HEK293 (cell line): ENCODE measurements at regions not wholly inside any gene's neighbourhood (a gene's known extent, or its start where the extent isn't known, plus 50 kb on each side); places are given as distances from the start of the nearest gene placed in this dataset.
"Not testable (repeated sequence)": the region's sequence is repeated elsewhere in the genome, so short reads cannot be mapped to it uniquely, and the experiment has no call there.

Source experiments
- CTCF ChIA-PET: fragments of 350-600 bp; formaldehyde crosslinking; extraction: SDS; loops from one replicate; lab custom pipeline; 2021; ENCODE audit warnings: antibody characterized with exemption; lab: Yijun Ruan, JAX
- POLR2A ChIA-PET: fragments of 300-600 bp; formaldehyde crosslinking; extraction: SDS; loops from one replicate; lab custom pipeline; 2020; ENCODE audit warnings: antibody characterized with exemption, inconsistent platforms; lab: Yijun Ruan, JAX
- H3K27ac ChIP-seq: fragments of 200-500 bp; sonication (Bioruptor generic); 2 replicates; pipeline ENCODE4 v1.5.1; 2014; ENCODE audit warnings: low read depth, low read length, control low read depth, inconsistent platforms; ENCODE audit errors: extremely low read depth
- H3K36me3 ChIP-seq, 2 experiments: fragments of 200-500 bp in 1 of 2; sonication (Bioruptor generic) in 1 of 2; 1 replicate in 1 of 2; 2 replicates in 1 of 2; pipeline ENCODE4 v1.5.1; 2014 to 2017; ENCODE audit warnings: inconsistent platforms in 2 of 2, low read length in 2 of 2; ENCODE audit not compliant: control insufficient read depth in 2 of 2, insufficient read depth in 1 of 2
- H3K4me1 ChIP-seq: fragments of 200-500 bp; sonication (Bioruptor generic); 2 replicates; pipeline ENCODE4 v1.5.1; 2014; ENCODE audit warnings: mild to moderate bottlenecking, low read length, inconsistent platforms; ENCODE audit not compliant: control insufficient read depth, insufficient read depth
- H3K4me3 ChIP-seq: 2 replicates; pipeline ENCODE4 v1.5.1; 2011; ENCODE audit warnings: low read depth, mild to moderate bottlenecking, control low read depth, low read length, moderate library complexity
- H3K9me3 ChIP-seq: fragments of 200-500 bp; sonication (Bioruptor generic); 2 replicates; pipeline ENCODE4 v1.5.1; 2014; ENCODE audit warnings: low read depth, low read length, inconsistent platforms; ENCODE audit not compliant: control insufficient read depth, insufficient read depth
- GFI1B ChIP-seq: fragments of 450-650 bp; formaldehyde crosslinking; IDR thresholded peaks from 2 replicates; pipeline ENCODE4 v1.5.1; 2016; ENCODE audit warnings: missing biosample characterization, missing genetic modification characterization
- KLF8 ChIP-seq: fragments of 450-650 bp; formaldehyde crosslinking; IDR thresholded peaks from 2 replicates; pipeline ENCODE4 v1.5.1; 2016; ENCODE audit warnings: missing biosample characterization, missing genetic modification characterization
- KLF9 ChIP-seq: fragments of 450-650 bp; formaldehyde crosslinking; IDR thresholded peaks from 2 replicates; pipeline ENCODE4 v1.5.1; 2016; ENCODE audit warnings: missing biosample characterization, missing genetic modification characterization, low read depth
- MZF1 ChIP-seq: fragments of 450-650 bp; formaldehyde crosslinking; IDR thresholded peaks from 2 replicates; pipeline ENCODE4 v1.5.1; 2017; ENCODE audit warnings: missing biosample characterization, missing genetic modification characterization, borderline replicate concordance
- SALL2 ChIP-seq: fragments of 450-650 bp; formaldehyde crosslinking; IDR thresholded peaks from 2 replicates; pipeline ENCODE4 v1.5.0; 2017; ENCODE audit warnings: missing biosample characterization, mild to moderate bottlenecking, missing genetic modification characterization, borderline replicate concordance
- SP3 ChIP-seq: fragments of 450-650 bp; formaldehyde crosslinking; IDR thresholded peaks from 2 replicates; pipeline ENCODE4 v1.5.1; 2016; ENCODE audit warnings: missing biosample characterization, missing genetic modification characterization
- YY2 ChIP-seq: fragments of 450-650 bp; formaldehyde crosslinking; IDR thresholded peaks from 2 replicates; pipeline ENCODE4 v1.5.1; 2016; ENCODE audit warnings: missing biosample characterization, missing genetic modification characterization
- ZBTB20 ChIP-seq: fragments of 450-650 bp; formaldehyde crosslinking; IDR thresholded peaks from 2 replicates; pipeline ENCODE4 v1.5.1; 2016; ENCODE audit warnings: missing biosample characterization, missing genetic modification characterization
- ZBTB48 ChIP-seq: fragments of 450-650 bp; formaldehyde crosslinking; IDR thresholded peaks from 2 replicates; pipeline ENCODE4 v1.5.1; 2016; ENCODE audit warnings: missing biosample characterization, missing genetic modification characterization
- ZFHX2 ChIP-seq: fragments of 450-650 bp; formaldehyde crosslinking; conservative IDR thresholded peaks from 2 replicates; pipeline ENCODE4 v1.5.1; 2016; ENCODE audit warnings: missing biosample characterization, missing genetic modification characterization
- ZFP3 ChIP-seq: fragments of 450-650 bp; formaldehyde crosslinking; IDR thresholded peaks from 2 replicates; pipeline ENCODE4 v1.5.1; 2016; ENCODE audit warnings: low read depth, missing biosample characterization, missing genetic modification characterization
- ZNF10 ChIP-seq: fragments of 450-650 bp; formaldehyde crosslinking; IDR thresholded peaks from 2 replicates; pipeline ENCODE4 v1.5.1; 2017; ENCODE audit warnings: missing biosample characterization, missing genetic modification characterization
- ZNF121 ChIP-seq: fragments of 450-650 bp; formaldehyde crosslinking; IDR thresholded peaks from 2 replicates; pipeline ENCODE4 v1.5.1; 2016; ENCODE audit warnings: missing biosample characterization, missing genetic modification characterization
- ZNF157 ChIP-seq: fragments of 450-650 bp; formaldehyde crosslinking; IDR thresholded peaks from 2 replicates; pipeline ENCODE4 v1.5.1; 2016; ENCODE audit warnings: missing biosample characterization, missing genetic modification characterization
- ZNF19 ChIP-seq: fragments of 450-650 bp; formaldehyde crosslinking; IDR thresholded peaks from 2 replicates; pipeline ENCODE4; 2016; ENCODE audit warnings: missing biosample characterization, missing genetic modification characterization, low read depth
- ZNF221 ChIP-seq: fragments of 450-650 bp; formaldehyde crosslinking; IDR thresholded peaks from 2 replicates; pipeline ENCODE4 v1.5.1; 2017; ENCODE audit warnings: missing biosample characterization, missing genetic modification characterization, borderline replicate concordance
- ZNF501 ChIP-seq: fragments of 450-650 bp; formaldehyde crosslinking; IDR thresholded peaks from 2 replicates; pipeline ENCODE4 v1.5.1; 2016; ENCODE audit warnings: missing biosample characterization, missing genetic modification characterization
- ZNF548 ChIP-seq: fragments of 450-650 bp; formaldehyde crosslinking; IDR thresholded peaks from 2 replicates; pipeline ENCODE4 v1.5.1; 2016; ENCODE audit warnings: missing biosample characterization, missing genetic modification characterization
- ZNF585B ChIP-seq: fragments of 450-650 bp; formaldehyde crosslinking; IDR thresholded peaks from 2 replicates; pipeline ENCODE4 v1.5.1; 2016; ENCODE audit warnings: missing biosample characterization, missing genetic modification characterization
- ZNF621 ChIP-seq: fragments of 450-650 bp; formaldehyde crosslinking; IDR thresholded peaks from 2 replicates; pipeline ENCODE4 v1.5.1; 2017; ENCODE audit warnings: missing biosample characterization, missing genetic modification characterization
- ZNF624 ChIP-seq: fragments of 450-650 bp; formaldehyde crosslinking; IDR thresholded peaks from 2 replicates; pipeline ENCODE4 v1.5.1; 2017; ENCODE audit warnings: missing biosample characterization, missing genetic modification characterization
- ZNF626 ChIP-seq: fragments of 450-650 bp; sonication (Bioruptor Pico); formaldehyde crosslinking; IDR thresholded peaks from 2 replicates; pipeline ENCODE4 v1.5.1; 2018; ENCODE audit warnings: missing biosample characterization, missing genetic modification characterization, inconsistent platforms
- ZNF76 ChIP-seq: fragments of 450-650 bp; formaldehyde crosslinking; IDR thresholded peaks from 2 replicates; pipeline ENCODE4; 2016; ENCODE audit warnings: low read depth, missing biosample characterization, missing genetic modification characterization, borderline replicate concordance
- ZNF768 ChIP-seq: fragments of 450-650 bp; formaldehyde crosslinking; IDR thresholded peaks from 2 replicates; pipeline ENCODE4 v1.5.1; 2018; ENCODE audit warnings: missing biosample characterization, mild to moderate bottlenecking, missing genetic modification characterization
- ZNF777 ChIP-seq: fragments of 450-650 bp; formaldehyde crosslinking; IDR thresholded peaks from 2 replicates; pipeline ENCODE4 v1.5.1; 2017; ENCODE audit warnings: missing biosample characterization, missing genetic modification characterization, borderline replicate concordance
- ZNF837 ChIP-seq: fragments of 450-650 bp; formaldehyde crosslinking; IDR thresholded peaks from 2 replicates; pipeline ENCODE4 v1.5.1; 2016; ENCODE audit warnings: missing biosample characterization, missing genetic modification characterization
- TF ChIP-seq, protein P1 (sequence below): fragments of 450-650 bp; formaldehyde crosslinking; IDR thresholded peaks from 2 replicates; pipeline ENCODE4 v1.5.1; 2016; ENCODE audit warnings: missing biosample characterization, missing genetic modification characterization
- TF ChIP-seq, protein P2 (sequence below): IDR thresholded peaks from 2 replicates; pipeline ENCODE4 v1.6.1; 2011; ENCODE audit warnings: mild to moderate bottlenecking, low read depth, low read length, borderline replicate concordance
- TF ChIP-seq, protein P3 (sequence below): fragments of 450-650 bp; formaldehyde crosslinking; IDR thresholded peaks from 2 replicates; pipeline ENCODE4 v1.5.1; 2016; ENCODE audit warnings: missing biosample characterization, missing genetic modification characterization

DNA sequence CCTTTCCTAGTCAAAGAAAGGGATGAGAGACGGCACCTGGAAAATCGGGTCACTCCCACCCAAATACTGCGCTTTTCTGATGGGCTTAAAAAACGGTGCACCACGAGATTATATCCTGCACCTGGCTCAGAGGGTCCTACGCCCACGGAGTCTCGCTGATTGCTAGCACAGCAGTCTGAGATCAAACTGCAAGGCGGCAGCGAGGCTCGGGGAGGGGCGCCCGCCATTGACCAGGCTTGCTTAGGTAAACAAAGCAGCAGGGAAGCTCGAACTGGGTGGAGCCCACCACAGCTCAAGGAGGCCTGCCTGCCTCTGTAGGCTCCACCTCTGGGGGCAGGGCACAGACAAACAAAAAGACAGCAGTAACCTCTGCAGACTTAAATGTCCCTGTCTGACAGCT lies 309.9 kb downstream of the KIF20B start:
- H3K36me3 ChIP-seq, CTCF ChIA-PET, H3K4me3 ChIP-seq, H3K4me1 ChIP-seq, H3K27ac ChIP-seq, H3K9me3 ChIP-seq: not testable (repeated sequence)
- peak; percentile 39; the same call in 1 of the 2 replicates for TF ChIP-seq ZBTB48 (tag by site-specific recombination)
- TF ChIP-seq, all 188 proteins: peak for 1; not testable (repeated sequence) for 187
- POLR2A ChIA-PET: not testable (repeated sequence)

DNA sequence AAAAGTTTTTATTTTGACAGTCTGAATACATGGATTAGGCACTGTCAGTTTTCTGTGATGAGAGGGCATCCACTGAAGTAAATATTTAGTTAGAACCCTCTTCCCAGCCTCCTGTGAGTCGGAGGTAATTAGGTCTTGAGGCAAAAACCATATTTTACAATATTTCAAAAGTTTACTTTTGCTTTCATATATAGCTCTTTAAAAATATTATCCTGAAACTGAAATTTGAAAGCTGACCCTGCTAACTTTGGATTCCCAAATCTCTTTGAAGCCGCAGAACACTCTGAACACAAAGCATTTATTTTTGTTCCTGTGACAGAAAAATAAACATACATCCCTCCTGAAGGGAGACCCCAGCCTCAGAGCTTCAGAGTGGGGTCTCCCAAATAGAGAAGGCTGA lies 317.4 kb downstream of the KIF20B start:
- POLR2A ChIA-PET: no interaction called here
- CTCF ChIA-PET: no interaction called here
- no peaks in the 10 kb centered on the region for H3K4me1 ChIP-seq
- no peaks in the 10 kb centered on the region for H3K9me3 ChIP-seq
- H3K36me3 ChIP-seq: no peaks in the 10 kb centered on the region
- no peak overlapping the region for H3K4me3 ChIP-seq
- H3K27ac ChIP-seq: no peak overlapping the region
- TF ChIP-seq ZNF777 (tag by site-specific recombination) (no peak), ZBTB20 (tag by site-specific recombination) (no peak), ZNF157 (tag by site-specific recombination) (no peak), ZFP3 (tag by site-specific recombination) (no peak), ZNF19 (tag by site-specific recombination) (no peak), SP3 (tag by site-specific recombination) (no peak), ZFHX2 (tag by site-specific recombination) (no peak), MZF1 (tag by site-specific recombination) (no peak), ZNF501 (tag by site-specific recombination) (no peak), ZNF837 (tag by site-specific recombination) (no peak), ZNF10 (tag by site-specific recombination) (no peak)
- TF ChIP-seq, protein P1, sequence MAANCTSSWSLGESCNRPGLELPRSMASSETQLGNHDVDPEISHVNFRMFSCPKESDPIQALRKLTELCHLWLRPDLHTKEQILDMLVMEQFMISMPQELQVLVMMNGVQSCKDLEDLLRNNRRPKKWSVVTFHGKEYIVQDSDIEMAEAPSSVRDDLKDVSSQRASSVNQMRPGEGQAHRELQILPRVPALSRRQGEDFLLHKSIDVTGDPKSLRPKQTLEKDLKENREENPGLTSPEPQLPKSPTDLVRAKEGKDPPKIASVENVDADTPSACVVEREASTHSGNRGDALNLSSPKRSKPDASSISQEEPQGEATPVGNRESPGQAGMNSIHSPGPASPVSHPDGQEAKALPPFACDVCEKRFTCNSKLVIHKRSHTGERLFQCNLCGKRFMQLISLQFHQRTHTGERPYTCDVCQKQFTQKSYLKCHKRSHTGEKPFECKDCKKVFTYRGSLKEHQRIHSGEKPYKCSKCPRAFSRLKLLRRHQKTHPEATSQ (tag by site-specific recombination): no peak

DNA sequence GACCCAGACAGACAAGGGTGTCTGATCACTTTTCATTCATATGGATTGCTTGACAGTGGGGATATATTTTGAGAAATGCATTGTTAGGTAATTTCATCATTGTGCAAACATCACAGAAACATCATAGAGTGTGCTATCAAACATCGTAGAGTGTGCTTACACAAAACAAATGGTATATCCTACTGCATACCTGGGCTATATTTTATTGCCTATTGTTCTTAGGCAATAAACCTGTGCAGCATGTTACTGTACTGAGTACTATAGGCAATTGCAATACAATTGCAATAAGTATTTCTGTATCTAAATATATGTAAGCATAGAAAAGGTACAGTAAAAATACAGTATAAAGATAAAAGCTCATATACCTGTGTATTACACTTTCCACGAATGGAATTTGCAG lies 319.1 kb downstream of the KIF20B start:
- Histone ChIP-seq H3K27ac (no peak overlapping the region), H3K9me3 (no peaks in the 10 kb centered on the region), H3K4me1 (no peaks in the 10 kb centered on the region), H3K4me3 (no peak overlapping the region), H3K36me3 (no peaks in the 10 kb centered on the region)
- ChIA-PET CTCF (no interaction called here), POLR2A (no interaction called here)
- TF ChIP-seq ZNF221 (tag by site-specific recombination): no peak
- TF ChIP-seq ZNF548: no peak
- no peak for TF ChIP-seq KLF8 (tag by site-specific recombination)
- TF ChIP-seq ZNF19 (tag by site-specific recombination): no peak
- TF ChIP-seq, protein P2, sequence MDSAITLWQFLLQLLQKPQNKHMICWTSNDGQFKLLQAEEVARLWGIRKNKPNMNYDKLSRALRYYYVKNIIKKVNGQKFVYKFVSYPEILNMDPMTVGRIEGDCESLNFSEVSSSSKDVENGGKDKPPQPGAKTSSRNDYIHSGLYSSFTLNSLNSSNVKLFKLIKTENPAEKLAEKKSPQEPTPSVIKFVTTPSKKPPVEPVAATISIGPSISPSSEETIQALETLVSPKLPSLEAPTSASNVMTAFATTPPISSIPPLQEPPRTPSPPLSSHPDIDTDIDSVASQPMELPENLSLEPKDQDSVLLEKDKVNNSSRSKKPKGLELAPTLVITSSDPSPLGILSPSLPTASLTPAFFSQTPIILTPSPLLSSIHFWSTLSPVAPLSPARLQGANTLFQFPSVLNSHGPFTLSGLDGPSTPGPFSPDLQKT: no peak
- TF ChIP-seq MZF1 (tag by site-specific recombination): no peak
- TF ChIP-seq GFI1B (tag by site-specific recombination): no peak
- no peak for TF ChIP-seq ZNF626 (tag by site-specific recombination)
- no peak for TF ChIP-seq ZNF585B (tag by site-specific recombination)
- TF ChIP-seq KLF9 (tag by site-specific recombination): no peak
- TF ChIP-seq ZNF121 (tag by site-specific recombination): no peak
- TF ChIP-seq YY2 (tag by site-specific recombination): no peak
- no peak for TF ChIP-seq ZNF624
- TF ChIP-seq ZNF76 (tag by site-specific recombination): no peak
- TF ChIP-seq, protein P3, sequence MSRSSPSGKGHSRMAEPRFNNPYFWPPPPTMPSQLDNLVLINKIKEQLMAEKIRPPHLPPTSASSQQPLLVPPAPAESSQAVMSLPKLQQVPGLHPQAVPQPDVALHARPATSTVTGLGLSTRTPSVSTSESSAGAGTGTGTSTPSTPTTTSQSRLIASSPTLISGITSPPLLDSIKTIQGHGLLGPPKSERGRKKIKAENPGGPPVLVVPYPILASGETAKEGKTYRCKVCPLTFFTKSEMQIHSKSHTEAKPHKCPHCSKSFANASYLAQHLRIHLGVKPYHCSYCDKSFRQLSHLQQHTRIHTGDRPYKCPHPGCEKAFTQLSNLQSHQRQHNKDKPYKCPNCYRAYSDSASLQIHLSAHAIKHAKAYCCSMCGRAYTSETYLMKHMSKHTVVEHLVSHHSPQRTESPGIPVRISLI (tag by site-specific recombination): no peak
- TF ChIP-seq ZNF621 (tag by site-specific recombination): no peak
- TF ChIP-seq ZNF768: no peak
- TF ChIP-seq SALL2 (tag by site-specific recombination): no peak
